NCI-H2171 (cell line): ENCODE measurements at regions not wholly inside any gene's neighbourhood (a gene's known extent, or its start where the extent isn't known, plus 50 kb on each side); places are given as distances from the start of the nearest gene placed in this dataset.
"Not testable (repeated sequence)": the region's sequence is repeated elsewhere in the genome, so short reads cannot be mapped to it uniquely, and the experiment has no call there.

Source experiments
- DNase-seq: peaks from one replicate; lab custom pipeline; 2025; lab: John Stamatoyannopoulos, UW

DNA sequence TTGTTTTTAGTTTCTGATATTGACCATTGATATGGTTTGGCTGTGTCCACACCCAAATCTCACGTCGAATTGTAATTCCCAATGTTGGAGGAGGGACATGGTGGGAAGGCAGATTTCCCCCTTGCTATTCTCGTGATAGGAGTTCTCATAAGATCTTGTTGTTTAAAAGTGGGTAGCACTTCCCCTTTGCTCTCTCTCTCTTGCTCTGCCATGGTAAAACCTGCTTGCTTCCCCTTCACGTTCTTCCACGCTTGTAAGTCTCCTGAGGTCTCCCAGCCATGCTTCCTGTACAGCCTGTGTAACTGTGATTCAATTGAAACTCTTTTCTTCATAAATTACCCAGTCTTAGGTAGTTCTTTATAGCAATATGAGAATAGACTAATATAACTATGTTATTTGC lies 203.6 kb upstream of the CHORDC1 start:
- DNase-seq: no peak

DNA sequence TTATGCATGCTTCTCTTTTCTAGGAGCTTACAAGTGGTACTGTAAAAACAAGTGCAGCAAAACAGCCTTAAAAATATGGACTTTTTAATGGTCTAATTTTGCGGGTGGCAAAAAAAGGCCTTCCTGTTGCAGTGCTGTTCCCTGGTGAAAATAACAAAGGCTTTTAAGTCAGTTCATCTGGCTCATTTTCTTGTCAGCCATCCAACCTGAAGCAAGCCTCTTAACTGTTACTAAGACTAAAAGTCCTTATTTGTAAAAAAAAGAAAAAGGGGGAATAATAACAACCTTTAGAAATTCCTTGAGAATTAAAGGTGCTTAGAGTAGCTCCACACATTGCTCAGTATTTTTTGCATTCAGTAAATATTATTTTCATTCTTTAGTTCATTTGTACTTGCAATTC lies 200.5 kb upstream of the CHORDC1 start:
- no peak for DNase-seq

GRCh38 chr11:90422787-90423186 lies 199.9 kb upstream of the CHORDC1 start:
- DNase-seq: not testable (repeated sequence)

DNA sequence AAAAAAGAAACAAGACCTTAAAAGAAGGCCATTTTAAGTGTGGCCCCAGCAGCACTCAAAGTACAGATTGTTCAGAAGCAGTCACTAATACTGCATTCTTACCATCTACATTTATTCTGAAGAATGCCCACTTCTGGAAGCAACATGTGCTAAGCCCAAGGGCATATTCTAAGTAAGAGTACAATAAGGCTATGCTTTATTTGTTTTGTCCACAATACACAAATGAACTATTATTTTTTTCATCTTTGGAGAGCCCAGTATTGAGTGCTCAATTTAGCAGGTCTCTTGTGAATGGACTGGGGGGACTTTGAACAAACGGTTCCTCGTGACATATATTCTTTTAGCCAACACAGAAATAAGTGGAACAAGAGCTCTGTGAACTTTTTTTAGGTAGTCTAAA lies 191.4 kb upstream of the CHORDC1 start:
- no peak for DNase-seq

- DNase-seq: no peak
These were observed 184.5 kb upstream of the CHORDC1 start for GRCh38 chr11:90407350-90407749.

- no peak for DNase-seq
These were observed 169.8 kb upstream of the CHORDC1 start for GRCh38 chr11:90392692-90393091.

DNA sequence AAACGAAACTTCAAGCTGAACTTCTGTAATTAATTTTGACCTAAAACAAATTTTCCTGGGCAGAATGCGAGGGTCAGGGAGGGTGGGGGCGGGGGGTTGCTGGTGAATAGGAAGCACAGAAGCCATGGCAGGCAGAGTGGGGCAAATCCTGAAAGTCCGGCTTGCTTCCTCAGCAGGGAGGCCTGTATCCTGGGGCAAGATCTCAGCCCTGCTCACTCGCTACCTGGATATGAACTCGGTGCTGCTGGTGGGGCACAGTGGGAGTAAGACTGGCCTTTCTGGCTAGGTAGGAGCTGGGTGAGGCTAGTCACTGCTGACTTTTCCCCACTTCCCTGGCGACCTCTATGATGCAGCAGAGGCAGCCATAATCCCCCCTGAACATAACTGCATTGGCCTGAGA lies 168.9 kb upstream of the CHORDC1 start:
- no peak for DNase-seq

DNA sequence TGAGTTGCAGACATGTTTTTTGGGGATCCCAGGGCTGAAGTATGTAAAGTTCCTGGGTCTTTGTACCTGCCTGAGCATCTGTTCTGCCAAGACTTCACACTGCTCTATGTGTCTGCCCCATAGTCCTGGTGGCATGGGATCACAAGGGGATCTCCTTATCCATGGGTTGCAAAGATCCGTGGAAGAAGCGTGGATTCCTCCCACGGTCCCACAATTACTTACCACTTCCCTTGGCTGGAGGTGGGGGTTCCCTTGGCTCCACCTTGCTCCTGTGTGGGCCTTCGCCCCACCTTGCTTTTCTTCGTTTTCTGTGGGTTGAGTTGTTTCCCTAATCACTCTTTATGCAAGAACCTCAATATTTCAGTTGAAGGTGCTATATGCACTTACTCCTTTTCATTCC lies 157.4 kb upstream of the CHORDC1 start:
- no peak for DNase-seq

DNA sequence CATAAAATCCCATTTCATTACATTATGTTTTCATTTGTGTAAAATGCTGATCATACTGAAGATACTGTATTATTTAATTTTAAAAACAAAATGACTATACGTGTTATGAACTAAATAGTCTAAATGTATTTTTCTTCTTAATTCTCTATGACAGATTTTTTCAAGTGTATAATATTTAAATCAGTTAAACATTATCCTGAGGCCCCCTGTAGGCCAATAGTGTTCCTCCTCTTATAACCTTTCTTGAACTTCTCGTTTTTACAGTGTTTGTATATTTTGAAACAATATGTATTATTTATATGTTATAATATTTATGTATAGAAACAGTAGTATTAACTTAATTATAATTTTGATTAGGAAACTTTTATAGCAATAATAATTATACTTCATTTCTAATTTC lies 151.1 kb upstream of the CHORDC1 start:
- no peak for DNase-seq

- DNase-seq: no peak
These were observed 141.7 kb upstream of the CHORDC1 start for GRCh38 chr11:90364527-90364926.

GRCh38 chr11:90363739-90364138 lies 140.9 kb upstream of the CHORDC1 start:
- DNase-seq: no peak

DNA sequence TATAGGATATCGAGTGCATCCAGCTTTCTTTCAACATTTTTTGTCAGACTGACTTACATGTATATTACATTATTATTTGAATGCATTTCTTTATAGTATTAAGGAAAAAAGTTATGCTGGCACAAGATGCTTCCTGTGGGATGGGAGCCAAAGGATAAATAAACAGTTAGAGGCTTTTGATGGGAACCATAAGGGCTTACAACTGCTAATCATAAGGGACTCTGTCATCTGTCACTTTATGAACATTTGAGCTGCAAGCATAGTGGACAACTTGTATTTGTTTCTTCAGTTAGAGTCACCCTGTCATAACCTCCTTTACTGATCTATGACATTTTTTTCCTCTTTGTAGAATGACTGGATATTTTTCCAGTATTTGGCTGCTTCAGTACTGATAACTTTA lies 132.4 kb upstream of the CHORDC1 start:
- no peak for DNase-seq

DNA sequence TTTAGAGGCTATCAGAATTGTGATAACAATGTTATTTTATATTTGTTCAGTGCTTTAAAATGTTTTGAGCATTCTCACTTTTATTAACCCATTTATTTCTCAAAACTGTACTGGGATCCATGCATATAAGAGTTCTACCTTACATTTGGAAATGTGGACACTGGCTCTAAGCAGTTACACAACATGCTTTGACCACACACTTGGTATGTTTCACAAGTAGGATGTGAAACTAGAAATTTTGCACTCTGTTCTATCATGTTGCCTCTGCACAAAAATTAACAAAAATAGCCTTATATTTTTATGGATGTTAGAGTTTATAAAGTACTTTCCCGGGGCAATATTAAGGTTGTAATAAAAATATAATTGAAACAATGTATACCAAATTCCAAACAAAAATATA lies 126.9 kb upstream of the CHORDC1 start:
- no peak for DNase-seq

DNA sequence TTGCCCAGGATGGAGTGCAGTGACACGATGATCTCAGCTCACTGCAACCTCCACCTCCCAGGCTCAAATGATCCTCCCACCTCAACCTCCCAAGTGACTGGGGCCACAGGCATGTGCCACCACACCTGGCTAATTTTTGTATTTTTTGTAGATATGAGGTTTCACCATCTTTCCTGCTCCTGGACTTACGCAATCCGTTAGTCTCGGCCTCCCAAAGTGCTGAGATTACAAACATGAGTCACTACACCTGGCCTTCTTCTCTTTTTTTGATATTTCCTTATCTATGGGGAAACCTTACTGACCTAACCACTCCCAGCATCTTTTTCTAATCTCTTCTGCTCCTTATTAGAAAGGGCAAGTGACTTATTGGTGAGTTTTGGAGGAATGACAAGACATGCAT lies 121.7 kb upstream of the CHORDC1 start:
- no peak for DNase-seq

- no peak for DNase-seq
These were observed 120.8 kb upstream of the CHORDC1 start for GRCh38 chr11:90343673-90344072.

- no peak for DNase-seq
These were observed 119.1 kb upstream of the CHORDC1 start for GRCh38 chr11:90341986-90342385.

DNA sequence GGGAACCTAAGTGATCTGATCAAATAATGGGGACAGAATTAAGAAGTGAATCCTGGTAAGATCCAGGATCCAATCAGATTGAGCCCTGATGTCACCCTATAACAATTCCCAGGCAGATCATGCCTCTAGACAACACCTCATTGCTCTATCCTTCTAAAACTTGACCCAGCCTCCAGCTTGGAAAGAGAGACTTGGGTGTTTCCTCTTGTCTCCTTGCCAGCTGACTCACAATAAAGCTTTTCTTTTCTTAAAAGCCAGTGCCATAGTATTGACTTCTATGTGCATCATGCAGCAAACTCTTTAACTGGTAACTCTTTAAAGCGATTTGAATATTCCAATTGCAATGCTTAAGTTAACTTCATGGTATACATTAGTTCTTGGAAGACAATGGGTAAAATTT lies 109.6 kb upstream of the CHORDC1 start:
- no peak for DNase-seq

DNA sequence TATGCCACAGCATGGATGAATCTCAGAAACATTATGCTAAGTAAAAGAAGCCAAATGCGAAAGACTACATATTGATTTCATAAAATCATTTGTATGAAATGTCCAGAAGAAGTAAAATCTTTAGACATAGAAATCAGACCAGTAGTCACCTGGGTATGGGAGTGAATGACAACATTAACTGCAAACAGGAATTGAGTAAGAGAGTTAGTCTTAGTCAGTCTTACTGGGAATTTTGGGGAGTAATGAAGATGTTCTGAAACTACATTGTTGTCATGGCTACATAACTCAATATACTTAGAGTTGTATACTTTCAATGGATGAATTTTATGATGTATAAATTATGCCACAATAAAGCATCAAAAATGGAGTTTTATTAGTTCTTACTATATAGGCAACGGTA lies 107.8 kb upstream of the CHORDC1 start:
- DNase-seq: no peak

- no peak for DNase-seq
These were observed 106.2 kb upstream of the CHORDC1 start for GRCh38 chr11:90329043-90329442.

DNA sequence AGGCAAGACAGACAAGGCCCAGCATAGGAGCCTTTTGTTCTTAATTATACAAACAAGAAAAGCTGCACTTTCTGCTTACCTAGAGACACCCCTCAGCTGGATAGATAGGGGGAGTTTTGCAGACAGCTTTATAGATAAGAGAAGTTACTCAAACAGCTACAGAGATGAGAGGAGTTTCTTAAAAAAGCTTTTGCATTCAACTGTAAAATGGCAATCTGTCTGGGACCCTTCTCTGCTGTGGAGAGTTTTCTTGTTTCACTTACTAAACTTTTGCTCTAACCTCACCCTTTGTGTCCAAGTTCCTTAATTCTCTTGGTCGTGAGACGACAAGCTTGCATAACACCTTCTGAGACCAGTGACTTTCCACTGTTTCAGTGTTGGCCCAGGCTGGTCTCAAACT lies 103.8 kb upstream of the CHORDC1 start:
- no peak for DNase-seq

DNA sequence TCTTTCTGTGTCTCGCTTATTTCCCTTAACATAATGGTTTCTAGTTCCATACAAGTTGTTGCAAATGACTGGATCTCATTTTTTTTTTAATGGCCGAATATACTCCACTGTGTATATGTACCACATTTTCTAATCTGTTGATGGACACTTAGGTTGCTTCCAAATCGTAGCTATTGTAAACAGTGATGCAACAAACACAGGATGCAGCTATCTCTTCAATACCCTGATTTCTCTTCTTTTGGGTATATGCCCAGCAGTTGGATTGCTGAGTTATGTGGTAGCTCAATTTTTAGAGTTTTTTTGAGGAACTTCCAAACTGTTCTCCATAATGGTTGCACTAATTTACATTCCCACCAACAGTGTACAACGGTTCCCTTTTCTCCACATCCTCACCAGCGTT lies 100.4 kb upstream of the CHORDC1 start:
- no peak for DNase-seq

- DNase-seq: no peak
These were observed 98.2 kb upstream of the CHORDC1 start for GRCh38 chr11:90321018-90321417.

DNA sequence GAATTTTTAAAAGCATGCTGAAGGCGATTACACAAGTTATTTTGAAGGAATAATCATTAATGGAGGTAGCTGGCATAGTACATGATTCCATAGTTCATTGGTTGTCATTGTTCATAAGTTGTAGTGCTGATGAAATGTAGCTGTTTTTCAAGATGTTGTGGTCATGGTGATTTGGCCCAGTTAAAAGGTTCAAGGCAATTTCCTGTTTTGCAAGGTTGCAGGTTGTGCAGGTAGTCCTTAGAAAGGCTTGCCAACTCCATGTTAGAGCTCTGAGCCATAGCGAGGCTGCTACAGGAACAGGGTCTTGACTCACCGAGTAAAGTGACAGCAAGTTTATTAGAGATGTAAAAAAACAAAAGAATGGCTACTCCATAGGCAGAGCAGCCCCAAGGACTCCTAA lies 95.8 kb upstream of the CHORDC1 start:
- DNase-seq: no peak

GRCh38 chr11:90310210-90310609 lies 87.4 kb upstream of the CHORDC1 start:
- DNase-seq: no peak

DNA sequence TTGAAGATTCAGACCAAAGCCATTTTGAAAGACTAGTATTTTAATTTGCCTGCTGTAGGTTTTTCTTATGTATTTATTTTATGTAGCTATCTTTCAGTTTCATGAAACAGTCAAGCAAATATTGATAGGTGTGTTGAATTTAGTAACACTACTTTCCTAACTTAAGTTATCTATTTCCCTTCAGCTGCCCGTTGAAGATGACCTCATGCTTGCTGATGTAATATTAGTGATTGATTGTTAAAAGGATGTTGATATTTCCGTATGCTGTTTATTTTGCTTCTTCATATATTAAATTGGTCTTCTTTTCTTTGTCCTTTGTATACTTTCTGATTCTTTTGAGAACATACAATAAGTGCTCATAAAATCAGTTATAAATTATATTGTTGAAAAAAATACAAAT lies 86.8 kb upstream of the CHORDC1 start:
- DNase-seq: no peak
